Hematopoietic multipotent progenitor cell treated with erythropoietin and hydrocortisone succinate and interleukin-3 and kit ligand, for 15 days (in vitro differentiated cells): ENCODE measurements at regions not wholly inside any gene's neighbourhood (a gene's known extent, or its start where the extent isn't known, plus 50 kb on each side); places are given as distances from the start of the nearest gene placed in this dataset.
A peak's percentile ranks its signal among the peaks of the same experiment; 100 is the strongest.
"Not testable (repeated sequence)": the region's sequence is repeated elsewhere in the genome, so short reads cannot be mapped to it uniquely, and the experiment has no call there.

ENCODE experiments used
- DNase-seq: peaks from one replicate; pipeline ENCODE4 v3.0.0-alpha.2; 2015; ENCODE audit warnings: low spot score

- no peak for DNase-seq
Measured at GRCh38 chr1:184820218-184820750, 65.6 kb upstream of the EDEM3 start.

DNA sequence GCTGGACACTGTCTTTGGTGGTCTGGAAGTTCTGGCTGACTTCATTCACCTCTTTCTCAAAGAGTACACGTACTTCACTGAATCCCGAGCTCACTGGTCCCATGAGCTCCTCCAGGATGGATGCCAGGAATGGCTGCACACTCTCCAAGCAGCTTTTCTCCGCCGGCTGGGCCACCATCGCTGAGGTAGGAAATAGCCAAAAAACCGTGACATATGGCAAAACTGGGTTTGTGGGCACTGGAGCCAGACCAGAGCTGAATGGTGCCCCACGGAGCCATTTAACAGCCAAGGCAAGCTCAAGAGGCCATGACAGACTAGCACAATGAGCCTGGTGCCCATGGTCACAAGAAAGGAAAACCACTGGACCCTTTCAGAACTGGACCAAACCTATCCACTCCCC, 64.0 kb upstream of the EDEM3 start:
- no peak for DNase-seq

DNA sequence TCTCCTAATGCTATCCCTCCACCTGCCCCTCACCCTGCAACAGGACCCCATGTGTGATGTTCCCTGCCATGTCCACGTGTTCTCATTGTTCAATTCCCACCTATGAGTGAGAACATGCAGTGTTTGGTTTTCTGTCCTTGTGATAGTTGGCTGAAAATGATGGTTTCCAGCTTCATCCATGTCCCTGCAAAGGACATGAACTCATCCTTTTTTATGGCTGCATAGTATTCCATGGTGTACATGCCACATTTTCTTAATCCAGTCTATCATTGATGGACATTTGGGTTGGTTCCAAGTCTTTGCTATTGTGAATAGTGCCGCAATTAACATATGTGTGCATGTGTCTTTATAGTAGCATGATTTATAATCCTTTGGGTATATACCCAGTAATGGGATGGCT, 62.3 kb upstream of the EDEM3 start:
- not testable (repeated sequence) for DNase-seq

DNA sequence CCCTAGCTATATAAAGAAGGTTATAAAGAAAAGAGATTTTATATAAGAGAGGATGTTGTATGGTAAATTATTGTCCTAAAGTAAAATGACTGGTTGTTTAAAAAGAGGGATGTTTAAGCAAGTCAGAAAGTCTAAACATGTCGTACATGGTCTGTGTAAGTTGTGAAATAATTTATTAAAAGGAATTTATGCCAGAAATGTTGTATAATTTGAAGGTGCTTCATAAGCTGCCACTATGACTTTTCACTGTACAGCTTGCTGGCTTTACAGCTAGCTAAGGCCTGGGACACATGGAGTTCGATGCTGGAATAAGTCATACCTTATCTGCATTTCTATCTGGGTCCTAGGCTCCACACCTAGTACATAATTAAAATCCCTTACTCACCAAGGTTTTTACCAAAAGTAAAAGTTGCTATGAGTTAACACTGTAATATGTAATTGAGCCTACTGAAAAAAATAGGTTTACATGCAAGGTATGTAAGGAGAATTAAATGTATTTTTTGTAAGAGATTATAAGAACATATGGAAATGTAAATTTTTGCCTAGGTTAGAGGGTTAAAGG, 59.0 kb upstream of the EDEM3 start:
- no peak for DNase-seq

GRCh38 chr1:184811439-184812111, 56.9 kb upstream of the EDEM3 start:
- no peak for DNase-seq

- DNase-seq = no peak
Measured at GRCh38 chr1:184810735-184811343, 56.2 kb upstream of the EDEM3 start.

- peak; percentile 15 for DNase-seq
Measured at GRCh38 chr1:184806296-184806721, 51.7 kb upstream of the EDEM3 start.

- peak; percentile 86 for DNase-seq
Measured at GRCh38 chr1:184805667-184806295, 51.1 kb upstream of the EDEM3 start.
